ENCODE measurements at regions not wholly inside any gene's neighbourhood (a gene's known extent, or its start where the extent isn't known, plus 50 kb on each side); places are given as distances from the start of the nearest gene placed in this dataset.

- no peaks in the 10 kb centered on the region for H3K4me1 Mint-ChIP-seq
Observed at GRCh38 chrX:20967725-20968124, 406.5 kb upstream of the CNKSR2 start.

GRCh38 chrX:20965270-20966044, 408.8 kb upstream of the CNKSR2 start:
- Mint-ChIP-seq H3K4me3 (no peak overlapping the region), H3K9me3 (no peaks in the 10 kb centered on the region), H3K4me1 (no peaks in the 10 kb centered on the region)

More at GRCh38 chrX:20967725-20968124, 406.5 kb upstream of the CNKSR2 start:
- DNase-seq (ENCODE audit: low spot score in 2 of 2) (no peak), ATAC-seq (replicated peaks; ENCODE audit: extremely low read depth, poor library complexity, severe bottlenecking) (no peak)
- Mint-ChIP-seq H3K4me3 (no peak overlapping the region), H3K36me3 (ENCODE audit: insufficient read depth) (no peaks in the 10 kb centered on the region), H3K27me3 (no peaks in the 10 kb centered on the region), H3K27ac (ENCODE audit: low read depth) (no peak overlapping the region), H3K9me3 (no peaks in the 10 kb centered on the region)

GRCh38 chrX:20954014-20954413, 420.2 kb upstream of the CNKSR2 start:
- H3K27ac Mint-ChIP-seq (ENCODE audit: low read depth), result no peak overlapping the region
- DNase-seq (ENCODE audit: low spot score in 2 of 2) (no peak), ATAC-seq (replicated peaks; ENCODE audit: extremely low read depth, poor library complexity, severe bottlenecking) (no peak)
- H3K9me3 Mint-ChIP-seq, result peaks cover 9% of the 10 kb centered on the region
- no peaks in the 10 kb centered on the region for H3K36me3 Mint-ChIP-seq (ENCODE audit: insufficient read depth)
- H3K4me1 Mint-ChIP-seq, result no peaks in the 10 kb centered on the region
- no peaks in the 10 kb centered on the region for H3K27me3 Mint-ChIP-seq
- H3K4me3 Mint-ChIP-seq, result no peak overlapping the region

More at GRCh38 chrX:20965270-20966044, 408.8 kb upstream of the CNKSR2 start:
- no peaks in the 10 kb centered on the region for H3K36me3 Mint-ChIP-seq (ENCODE audit: insufficient read depth)
- ATAC-seq (replicated peaks; ENCODE audit: extremely low read depth, poor library complexity, severe bottlenecking) (no peak), DNase-seq (ENCODE audit: low spot score in 2 of 2) (no peak)
- no peaks in the 10 kb centered on the region for H3K27me3 Mint-ChIP-seq
- no peak overlapping the region for H3K27ac Mint-ChIP-seq (ENCODE audit: low read depth)

- H3K27me3 Mint-ChIP-seq, result no peaks in the 10 kb centered on the region
- DNase-seq (ENCODE audit: low spot score in 2 of 2) (no peak), ATAC-seq (replicated peaks; ENCODE audit: extremely low read depth, poor library complexity, severe bottlenecking) (no peak)
- H3K9me3 Mint-ChIP-seq, result peaks cover 9% of the 10 kb centered on the region
- no peak overlapping the region for H3K27ac Mint-ChIP-seq (ENCODE audit: low read depth)
- H3K36me3 Mint-ChIP-seq (ENCODE audit: insufficient read depth), result no peaks in the 10 kb centered on the region
- H3K4me3 Mint-ChIP-seq, result no peak overlapping the region
- no peaks in the 10 kb centered on the region for H3K4me1 Mint-ChIP-seq
Observed at GRCh38 chrX:20952180-20952579, 422.0 kb upstream of the CNKSR2 start.

GRCh38 chrX:20951016-20951810, 423.0 kb upstream of the CNKSR2 start:
- Mint-ChIP-seq H3K4me1 (no peaks in the 10 kb centered on the region), H3K9me3 (peaks cover 9% of the 10 kb centered on the region), H3K4me3 (no peak overlapping the region), H3K36me3 (ENCODE audit: insufficient read depth) (no peaks in the 10 kb centered on the region), H3K27me3 (no peaks in the 10 kb centered on the region), H3K27ac (ENCODE audit: low read depth) (no peak overlapping the region)
- no peak for ATAC-seq (replicated peaks; ENCODE audit: extremely low read depth, poor library complexity, severe bottlenecking)
- no peak for DNase-seq (ENCODE audit: low spot score in 2 of 2)

GRCh38 chrX:20947411-20947912, 426.8 kb upstream of the CNKSR2 start:
- Mint-ChIP-seq H3K9me3 (no peaks in the 10 kb centered on the region), H3K36me3 (ENCODE audit: insufficient read depth) (no peaks in the 10 kb centered on the region), H3K27me3 (no peaks in the 10 kb centered on the region), H3K4me3 (no peak overlapping the region), H3K4me1 (no peaks in the 10 kb centered on the region), H3K27ac (ENCODE audit: low read depth) (no peak overlapping the region)
- ATAC-seq (replicated peaks; ENCODE audit: extremely low read depth, poor library complexity, severe bottlenecking) (no peak), DNase-seq (ENCODE audit: low spot score in 2 of 2) (no peak)

- H3K4me1 Mint-ChIP-seq, result no peaks in the 10 kb centered on the region
- no peaks in the 10 kb centered on the region for H3K9me3 Mint-ChIP-seq
- H3K27ac Mint-ChIP-seq (ENCODE audit: low read depth), result no peak overlapping the region
- ATAC-seq (replicated peaks; ENCODE audit: extremely low read depth, poor library complexity, severe bottlenecking) (no peak), DNase-seq (ENCODE audit: low spot score in 2 of 2) (no peak)
- no peaks in the 10 kb centered on the region for H3K36me3 Mint-ChIP-seq (ENCODE audit: insufficient read depth)
- no peaks in the 10 kb centered on the region for H3K27me3 Mint-ChIP-seq
- H3K4me3 Mint-ChIP-seq, result no peak overlapping the region
Observed at GRCh38 chrX:20913760-20914159, 460.5 kb upstream of the CNKSR2 start.

- Mint-ChIP-seq H3K27me3 (no peaks in the 10 kb centered on the region), H3K36me3 (ENCODE audit: insufficient read depth) (no peaks in the 10 kb centered on the region), H3K4me3 (no peak overlapping the region), H3K4me1 (no peaks in the 10 kb centered on the region), H3K9me3 (no peaks in the 10 kb centered on the region), H3K27ac (ENCODE audit: low read depth) (no peak overlapping the region)
- ATAC-seq (replicated peaks; ENCODE audit: extremely low read depth, poor library complexity, severe bottlenecking), result no peak
- no peak for DNase-seq (ENCODE audit: low spot score in 2 of 2)
Observed at GRCh38 chrX:20906571-20906970, 467.6 kb upstream of the CNKSR2 start.

- Mint-ChIP-seq H3K4me1 (no peaks in the 10 kb centered on the region), H3K36me3 (ENCODE audit: insufficient read depth) (no peaks in the 10 kb centered on the region), H3K4me3 (no peak overlapping the region), H3K27me3 (no peaks in the 10 kb centered on the region), H3K9me3 (peaks cover 5% of the 10 kb centered on the region), H3K27ac (ENCODE audit: low read depth) (no peak overlapping the region)
- ATAC-seq (replicated peaks; ENCODE audit: extremely low read depth, poor library complexity, severe bottlenecking) (no peak), DNase-seq (ENCODE audit: low spot score in 2 of 2) (no peak)
Observed at GRCh38 chrX:20884565-20884964, 489.7 kb upstream of the CNKSR2 start.

GRCh38 chrX:20863649-20864048, 510.6 kb upstream of the CNKSR2 start:
- no peaks in the 10 kb centered on the region for H3K36me3 Mint-ChIP-seq (ENCODE audit: insufficient read depth)
- DNase-seq (ENCODE audit: low spot score in 2 of 2) (no peak), ATAC-seq (replicated peaks; ENCODE audit: extremely low read depth, poor library complexity, severe bottlenecking) (no peak)
- H3K9me3 Mint-ChIP-seq, result peaks cover 11% of the 10 kb centered on the region
- H3K4me1 Mint-ChIP-seq, result no peaks in the 10 kb centered on the region
- no peaks in the 10 kb centered on the region for H3K27me3 Mint-ChIP-seq
- H3K27ac Mint-ChIP-seq (ENCODE audit: low read depth), result no peak overlapping the region
- H3K4me3 Mint-ChIP-seq, result no peak overlapping the region

GRCh38 chrX:20861113-20861512, 513.1 kb upstream of the CNKSR2 start:
- no peak overlapping the region for H3K4me3 Mint-ChIP-seq
- ATAC-seq (replicated peaks; ENCODE audit: extremely low read depth, poor library complexity, severe bottlenecking) (no peak), DNase-seq (ENCODE audit: low spot score in 2 of 2) (no peak)
- no peak overlapping the region for H3K27ac Mint-ChIP-seq (ENCODE audit: low read depth)
- H3K36me3 Mint-ChIP-seq (ENCODE audit: insufficient read depth), result no peaks in the 10 kb centered on the region
- no peaks in the 10 kb centered on the region for H3K27me3 Mint-ChIP-seq
- H3K9me3 Mint-ChIP-seq, result peaks cover 11% of the 10 kb centered on the region
- no peaks in the 10 kb centered on the region for H3K4me1 Mint-ChIP-seq

GRCh38 chrX:20857746-20858145, 516.5 kb upstream of the CNKSR2 start:
- H3K36me3 Mint-ChIP-seq (ENCODE audit: insufficient read depth), result no peaks in the 10 kb centered on the region
- H3K27ac Mint-ChIP-seq (ENCODE audit: low read depth), result no peak overlapping the region
- H3K4me1 Mint-ChIP-seq, result no peaks in the 10 kb centered on the region
- no peak overlapping the region for H3K4me3 Mint-ChIP-seq
- H3K9me3 Mint-ChIP-seq, result peaks cover 11% of the 10 kb centered on the region
- ATAC-seq (replicated peaks; ENCODE audit: extremely low read depth, poor library complexity, severe bottlenecking) (no peak), DNase-seq (ENCODE audit: low spot score in 2 of 2) (no peak)
- H3K27me3 Mint-ChIP-seq, result no peaks in the 10 kb centered on the region

- H3K9me3 Mint-ChIP-seq, result no peaks in the 10 kb centered on the region
- no peak overlapping the region for H3K4me3 Mint-ChIP-seq
- no peak overlapping the region for H3K27ac Mint-ChIP-seq (ENCODE audit: low read depth)
- DNase-seq (ENCODE audit: low spot score in 2 of 2), result no peak
- H3K27me3 Mint-ChIP-seq, result no peaks in the 10 kb centered on the region
- no peak for ATAC-seq (replicated peaks; ENCODE audit: extremely low read depth, poor library complexity, severe bottlenecking)
- no peaks in the 10 kb centered on the region for H3K36me3 Mint-ChIP-seq (ENCODE audit: insufficient read depth)
- no peaks in the 10 kb centered on the region for H3K4me1 Mint-ChIP-seq
Observed at GRCh38 chrX:20838477-20838876, 535.7 kb upstream of the CNKSR2 start.
